GM12878 (cell line): ENCODE measurements at regions not wholly inside any gene's neighbourhood (a gene's known extent, or its start where the extent isn't known, plus 50 kb on each side); places are given as distances from the start of the nearest gene placed in this dataset.

ENCODE experiments used
- ATAC-seq: fragments of 200-7000 bp; cut with Tn5 transposase; 3 replicates; pipeline ENCODE4 v1.9.1; 2020; ENCODE audit warnings: mild to moderate bottlenecking, moderate library complexity
- BruUV-seq: library from RNA; stranded (reverse); fragments of 400-500 nt; replicated peaks from 2 replicates; lab custom pipeline; 2021; lab: Mats Ljungman, UMichigan
- CTCF ChIA-PET: fragments of 300-600 bp; sonication (Branson Sonifier 250); formaldehyde crosslinking; extraction: SDS; loops from one replicate; lab custom pipeline; 2021; ENCODE audit warnings: inconsistent platforms; lab: Yijun Ruan, JAX
- POLR2A ChIA-PET: fragments of 350-600 bp; formaldehyde crosslinking; extraction: SDS; loops from one replicate; lab custom pipeline; 2021; ENCODE audit warnings: inconsistent platforms; lab: Charles Lee
- RAD21 ChIA-PET: fragments of 300-600 bp; sonication (Branson Sonifier 250); formaldehyde crosslinking; loops from one replicate; lab custom pipeline; 2023; ENCODE audit warnings: antibody characterized with exemption; ENCODE audit not compliant: unreplicated experiment; lab: Charles Lee
- SMC1A ChIA-PET: fragments of 300-600 bp; sonication (Branson Sonifier 250); formaldehyde crosslinking; loops from one replicate; lab custom pipeline; 2023; ENCODE audit not compliant: unreplicated experiment, uncharacterized antibody; lab: Charles Lee
- DNase-seq: peaks from one replicate; pipeline ENCODE4 v3.0.0-alpha.2; 2011; ENCODE audit warnings: low read depth, low spot score
- FAIRE-seq: peaks from 3 replicates; lab custom pipeline; 2011; peaks lifted over from hg19 to GRCh38; lab: Jason Lieb, UNC
- H2AFZ ChIP-seq: 2 replicates; pipeline ENCODE4 v1.6.0; 2011; ENCODE audit warnings: low read depth, low read length, control low read depth; ENCODE audit not compliant: control insufficient read depth
- H3K27ac ChIP-seq: 2 replicates; pipeline ENCODE4 v1.5.1; 2011; ENCODE audit warnings: control low read depth; ENCODE audit not compliant: control insufficient read depth, insufficient read depth
- H3K27me3 ChIP-seq, 2 experiments: replicated peaks in 1 of 2; 2 replicates each; pipeline versions ENCODE4 v1.6.0 to v1.6.1; 2011; ENCODE audit warnings: low read length in 1 of 2; ENCODE audit not compliant: control insufficient read depth in 2 of 2, insufficient read depth in 2 of 2
- H3K36me3 ChIP-seq, 2 experiments: 2 replicates each; pipeline ENCODE4 v1.5.1; 2011; ENCODE audit warnings: low read length in 1 of 2; ENCODE audit not compliant: control insufficient read depth in 2 of 2, insufficient read depth in 2 of 2
- H3K4me1 ChIP-seq: 2 replicates; pipeline ENCODE4 v1.6.1; 2011; ENCODE audit warnings: mild to moderate bottlenecking, low read length, moderate library complexity, mixed read lengths; ENCODE audit not compliant: control insufficient read depth, insufficient read depth
- H3K4me2 ChIP-seq: 2 replicates; pipeline ENCODE4 v1.6.0; 2011; ENCODE audit warnings: control low read depth; ENCODE audit not compliant: control insufficient read depth, insufficient read depth
- H3K4me3 ChIP-seq: fragments of 200-600 bp; sonication (generic); 2 replicates; pipeline ENCODE4 v1.5.1; 2016
- H3K79me2 ChIP-seq: 2 replicates; pipeline ENCODE4 v1.6.0; 2011; ENCODE audit warnings: low read length; ENCODE audit not compliant: control insufficient read depth, insufficient read depth
- H3K9ac ChIP-seq: 2 replicates; pipeline ENCODE4 v1.8.0; 2011; ENCODE audit warnings: low read length, control low read depth, mixed read lengths; ENCODE audit not compliant: control insufficient read depth, insufficient read depth
- H3K9me3 ChIP-seq: replicated peaks from 3 replicates; pipeline ENCODE4 v1.5.1; 2011; ENCODE audit warnings: mild to moderate bottlenecking, low read length; ENCODE audit not compliant: control insufficient read depth, insufficient read depth
- H4K20me1 ChIP-seq: 2 replicates; pipeline ENCODE4 v1.6.0; 2011; ENCODE audit not compliant: control insufficient read depth, insufficient read depth
- ATF3 ChIP-seq: IDR thresholded peaks from 2 replicates; pipeline ENCODE4 v1.6.1; 2011; ENCODE audit warnings: low read depth, mild to moderate bottlenecking, low read length, moderate library complexity, borderline replicate concordance; ENCODE audit errors: extremely low read depth
- ATF7 ChIP-seq: fragments of 450-650 bp; IDR thresholded peaks from 2 replicates; pipeline ENCODE4 v1.6.1; 2016; ENCODE audit warnings: low read depth, mild to moderate bottlenecking
- BCLAF1 ChIP-seq: fragments of 450-650 bp; IDR thresholded peaks from 2 replicates; pipeline ENCODE4 v1.6.1; 2017; ENCODE audit warnings: antibody characterized with exemption, mild to moderate bottlenecking, moderate library complexity
- CEBPB ChIP-seq, 2 experiments: fragments of 150-350 bp in 1 of 2; IDR thresholded peaks; 2 replicates each; pipeline ENCODE4 v1.6.1; 2012 to 2014; ENCODE audit warnings: low read depth in 2 of 2, low read length in 2 of 2, borderline replicate concordance in 1 of 2, inconsistent platforms in 1 of 2
- CREB1 ChIP-seq: IDR thresholded peaks from 2 replicates; pipeline ENCODE4 v1.6.1; 2012; ENCODE audit warnings: low read depth, mild to moderate bottlenecking, inconsistent platforms
- E4F1 ChIP-seq: fragments of 450-650 bp; IDR thresholded peaks from 2 replicates; pipeline ENCODE4 v1.6.1; 2018; ENCODE audit warnings: borderline replicate concordance, mild to moderate bottlenecking; ENCODE audit not compliant: partially characterized antibody
- ESRRA ChIP-seq: IDR thresholded peaks from 2 replicates; pipeline ENCODE4 v1.6.1; 2012; ENCODE audit warnings: mild to moderate bottlenecking, low read length, improper control_type of control experiment
- NFIC ChIP-seq: IDR thresholded peaks from 2 replicates; pipeline ENCODE4 v1.6.1; 2012; ENCODE audit warnings: low read depth, mild to moderate bottlenecking, inconsistent platforms, low read length, moderate library complexity
- NR2C2 ChIP-seq: IDR thresholded peaks from 2 replicates; pipeline ENCODE4 v1.6.1; 2011; ENCODE audit warnings: borderline replicate concordance, low read depth; ENCODE audit not compliant: control insufficient read depth, insufficient read length
- TBL1XR1 ChIP-seq: IDR thresholded peaks from 2 replicates; pipeline ENCODE4 v1.6.1; 2012; ENCODE audit warnings: low read depth, low read length, improper control_type of control experiment
- TCF7 ChIP-seq: IDR thresholded peaks from 2 replicates; pipeline ENCODE4 v1.6.1; 2014; ENCODE audit warnings: antibody characterized with exemption, borderline replicate concordance
- WGBS: methylation state at CpG from one replicate; pipeline ENCODE4 v1.1.6; 2016; ENCODE audit warnings: low lambda C conversion rate; ENCODE audit not compliant: insufficient replicate concordance, insufficient coverage; ENCODE audit errors: missing lambda C conversion rate; 5-methylcytosine and 5-hydroxymethylcytosine counted together
- in situ Hi-C: fragments of 300-500 bp; cut with MboI; formaldehyde crosslinking; loops from 9 replicates; pipeline ENCODE4 v1.14.3; 2018; ENCODE audit warnings: mixed read lengths
- intact Hi-C: fragments of 100-400 bp; cut with micrococcal nuclease; formaldehyde crosslinking; loops from one replicate; pipeline ENCODE4 v1.14.2; 2022; ENCODE audit not compliant: unreplicated experiment
- TF ChIP-seq, protein P1 (sequence below): fragments of 450-650 bp; IDR thresholded peaks from 2 replicates; pipeline ENCODE4 v1.6.1; 2017; ENCODE audit warnings: mild to moderate bottlenecking, moderate library complexity

DNA sequence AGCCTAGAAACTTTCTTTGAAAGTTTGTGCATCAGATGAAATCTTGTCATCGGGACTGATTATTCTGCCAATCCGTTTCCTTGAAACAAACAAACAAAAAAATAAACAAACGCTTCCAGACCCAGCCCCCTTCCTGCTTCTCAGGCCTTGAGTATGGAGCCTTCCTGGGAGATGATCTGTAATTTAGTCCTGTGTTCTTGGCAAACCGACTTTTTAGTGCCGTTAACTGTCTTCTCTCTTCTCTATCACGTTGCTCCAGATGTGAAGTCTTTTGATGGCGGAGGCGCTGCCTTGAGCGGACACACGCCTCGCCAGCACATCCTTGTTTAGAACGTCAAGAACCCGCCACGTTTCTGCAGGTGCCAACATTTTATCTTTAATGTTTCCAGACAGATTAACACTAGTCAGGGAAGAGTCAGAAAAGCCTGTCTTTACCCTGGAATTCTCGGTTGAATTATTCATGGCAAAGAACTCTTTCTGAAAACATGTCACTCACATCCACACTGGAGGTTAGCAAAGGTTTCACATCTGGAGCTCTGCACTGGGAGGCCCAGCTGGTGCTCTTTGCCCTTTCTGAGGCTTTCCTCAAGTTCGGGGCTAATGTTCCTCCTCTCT is 265.7 kb upstream of the C1orf174 start (continued):
- TF ChIP-seq ATF3 (no peak), CREB1 (no peak), ESRRA (no peak), ATF7 (no peak), TCF7 (no peak)

- Histone ChIP-seq H3K79me2 (no peaks in the 10 kb centered on the region), H3K4me2 (no peak overlapping the region), H4K20me1 (no peaks in the 10 kb centered on the region), H3K9me3 (no peaks in the 10 kb centered on the region), H3K4me3 (no peak overlapping the region), H3K9ac (no peak overlapping the region), H3K36me3 (no peaks in the 10 kb centered on the region), H2AFZ (no peak overlapping the region), H3K27ac (no peak overlapping the region), H3K27me3 (no peaks in the 10 kb centered on the region), H3K4me1 (no peaks in the 10 kb centered on the region)
- no peak for FAIRE-seq
- ChIA-PET POLR2A (no interaction called here), CTCF (no interaction called here), RAD21 (no interaction called here), SMC1A (no interaction called here)
- in situ Hi-C loops (no loop called here), intact Hi-C loops (no loop called here)
- no peak for DNase-seq
- no TSS peak for BruUV-seq
- ATAC-seq = no peak
- WGBS = 15% methylated on average over 5 of the region's 5 CpGs
- TF ChIP-seq NR2C2 (no peak), NFIC (no peak), CEBPB (IDR thresholded peaks at IDR 0.05; ENCODE audit: borderline replicate concordance in 1 of 2, low read depth in 2 of 2, low read length in 2 of 2) (no peak), TBL1XR1 (no peak), E4F1 (no peak), BCLAF1 (no peak)
- TF ChIP-seq, protein P1, sequence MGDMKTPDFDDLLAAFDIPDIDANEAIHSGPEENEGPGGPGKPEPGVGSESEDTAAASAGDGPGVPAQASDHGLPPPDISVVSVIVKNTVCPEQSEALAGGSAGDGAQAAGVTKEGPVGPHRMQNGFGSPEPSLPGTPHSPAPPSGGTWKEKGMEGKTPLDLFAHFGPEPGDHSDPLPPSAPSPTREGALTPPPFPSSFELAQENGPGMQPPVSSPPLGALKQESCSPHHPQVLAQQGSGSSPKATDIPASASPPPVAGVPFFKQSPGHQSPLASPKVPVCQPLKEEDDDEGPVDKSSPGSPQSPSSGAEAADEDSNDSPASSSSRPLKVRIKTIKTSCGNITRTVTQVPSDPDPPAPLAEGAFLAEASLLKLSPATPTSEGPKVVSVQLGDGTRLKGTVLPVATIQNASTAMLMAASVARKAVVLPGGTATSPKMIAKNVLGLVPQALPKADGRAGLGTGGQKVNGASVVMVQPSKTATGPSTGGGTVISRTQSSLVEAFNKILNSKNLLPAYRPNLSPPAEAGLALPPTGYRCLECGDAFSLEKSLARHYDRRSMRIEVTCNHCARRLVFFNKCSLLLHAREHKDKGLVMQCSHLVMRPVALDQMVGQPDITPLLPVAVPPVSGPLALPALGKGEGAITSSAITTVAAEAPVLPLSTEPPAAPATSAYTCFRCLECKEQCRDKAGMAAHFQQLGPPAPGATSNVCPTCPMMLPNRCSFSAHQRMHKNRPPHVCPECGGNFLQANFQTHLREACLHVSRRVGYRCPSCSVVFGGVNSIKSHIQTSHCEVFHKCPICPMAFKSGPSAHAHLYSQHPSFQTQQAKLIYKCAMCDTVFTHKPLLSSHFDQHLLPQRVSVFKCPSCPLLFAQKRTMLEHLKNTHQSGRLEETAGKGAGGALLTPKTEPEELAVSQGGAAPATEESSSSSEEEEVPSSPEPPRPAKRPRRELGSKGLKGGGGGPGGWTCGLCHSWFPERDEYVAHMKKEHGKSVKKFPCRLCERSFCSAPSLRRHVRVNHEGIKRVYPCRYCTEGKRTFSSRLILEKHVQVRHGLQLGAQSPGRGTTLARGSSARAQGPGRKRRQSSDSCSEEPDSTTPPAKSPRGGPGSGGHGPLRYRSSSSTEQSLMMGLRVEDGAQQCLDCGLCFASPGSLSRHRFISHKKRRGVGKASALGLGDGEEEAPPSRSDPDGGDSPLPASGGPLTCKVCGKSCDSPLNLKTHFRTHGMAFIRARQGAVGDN = no peak
These were observed 266.6 kb upstream of the C1orf174 start for GRCh38 chr1:4166713-4167112.
